ENCODE measurements at regions not wholly inside any gene's neighbourhood (a gene's known extent, or its start where the extent isn't known, plus 50 kb on each side); places are given as distances from the start of the nearest gene placed in this dataset.

DNA sequence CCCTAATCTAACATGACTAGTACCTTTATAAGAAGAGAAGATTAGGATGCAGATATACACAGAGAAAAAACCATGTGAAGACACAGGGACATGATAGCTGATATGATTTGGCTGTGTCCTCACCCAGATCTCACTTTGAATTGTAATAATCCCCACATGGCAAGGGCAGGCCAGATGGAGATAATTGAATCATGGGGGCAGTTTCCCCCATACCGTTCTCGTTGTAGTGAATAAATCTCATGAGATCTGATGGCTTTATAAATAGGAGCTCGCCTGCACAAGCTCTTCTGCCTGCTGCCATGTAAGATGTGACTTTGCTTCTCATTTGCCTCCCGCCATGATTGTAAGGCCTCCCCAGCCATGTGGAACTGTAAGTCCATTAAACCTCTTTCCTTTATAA is 364.3 kb downstream of the FBXW7 start:
- intact Hi-C loops (cut with DNase I) = no loop called here
- no peak for DNase-seq (ENCODE audit: missing footprints)

DNA sequence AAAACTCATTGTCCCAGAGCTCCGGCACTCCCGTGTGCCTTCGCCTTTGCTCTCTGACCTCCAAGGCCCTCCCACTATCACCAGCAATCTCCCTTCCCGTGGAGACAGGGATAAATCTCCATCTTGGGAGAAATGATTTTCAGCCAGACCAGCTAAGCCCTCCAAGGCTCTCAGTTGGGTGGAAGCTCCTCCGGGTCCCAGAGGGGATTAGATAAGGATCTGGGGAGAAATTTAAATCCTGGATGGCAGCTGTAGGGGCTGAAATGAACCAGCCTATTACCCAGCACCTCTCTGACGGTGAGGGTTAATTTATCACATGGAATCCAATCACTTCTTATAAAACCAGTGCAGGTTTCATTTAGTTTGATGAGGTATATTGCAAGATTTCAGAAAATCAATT is 366.2 kb downstream of the FBXW7 start:
- DNase-seq (ENCODE audit: missing footprints) (no peak), ATAC-seq (no peak)
- intact Hi-C loops (cut with DNase I) = no loop called here

More for the DNA sequence above, 364.3 kb downstream of the FBXW7 start:
- no peak for ATAC-seq

DNA sequence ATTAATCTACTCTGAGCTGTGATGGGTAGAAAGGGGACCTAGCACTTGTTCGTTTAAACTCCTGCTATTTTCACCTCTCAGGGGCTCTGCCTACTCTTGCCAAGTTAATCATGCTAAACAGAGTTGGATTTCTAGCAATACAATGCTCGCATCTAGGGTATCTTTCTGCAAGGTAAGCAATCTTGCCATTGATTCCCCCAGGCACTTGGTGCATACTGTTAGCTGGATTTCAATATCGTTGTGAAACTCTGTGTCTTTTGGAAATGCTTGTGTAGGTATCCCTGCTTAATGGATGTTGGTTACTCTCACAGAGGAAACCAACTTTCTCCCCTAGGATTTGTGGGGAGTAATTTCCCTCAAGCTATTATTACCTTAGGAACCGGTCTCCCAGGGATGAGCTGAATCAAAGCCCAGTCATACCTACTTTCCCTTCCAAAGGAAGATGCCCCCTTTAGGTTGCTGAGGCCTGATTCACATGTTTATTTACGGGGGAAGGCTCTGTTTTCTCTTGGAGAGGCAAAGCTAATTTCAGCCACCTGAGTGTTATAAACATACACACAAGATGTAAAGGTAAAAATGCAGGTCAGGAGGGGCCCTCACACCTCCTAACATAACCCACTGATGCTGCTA is 366.8 kb downstream of the FBXW7 start:
- DNase-seq (ENCODE audit: missing footprints) (no peak), ATAC-seq (no peak)
- intact Hi-C loops (cut with DNase I) = no loop called here

DNA sequence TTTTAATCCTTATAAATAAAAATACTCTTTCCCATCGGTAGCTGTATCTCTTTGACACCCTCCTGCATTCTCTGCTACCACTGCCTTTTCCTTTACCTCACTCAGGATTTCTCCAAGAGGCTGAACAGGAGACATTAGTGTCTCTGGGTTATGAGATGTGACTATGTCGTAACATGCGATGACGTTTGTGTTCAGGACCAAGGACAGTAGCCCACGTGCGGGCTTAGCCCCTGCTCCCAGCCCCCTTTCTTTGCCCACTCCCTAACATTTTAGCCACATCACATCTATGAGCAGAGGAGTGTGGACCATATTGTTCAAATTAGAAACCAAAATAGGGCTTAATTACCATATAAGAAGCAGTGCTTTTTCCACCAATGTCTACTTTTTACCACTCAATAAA is 369.3 kb downstream of the FBXW7 start:
- DNase-seq (ENCODE audit: missing footprints) (no peak), ATAC-seq (no peak)
- intact Hi-C loops (cut with DNase I) = no loop called here

DNA sequence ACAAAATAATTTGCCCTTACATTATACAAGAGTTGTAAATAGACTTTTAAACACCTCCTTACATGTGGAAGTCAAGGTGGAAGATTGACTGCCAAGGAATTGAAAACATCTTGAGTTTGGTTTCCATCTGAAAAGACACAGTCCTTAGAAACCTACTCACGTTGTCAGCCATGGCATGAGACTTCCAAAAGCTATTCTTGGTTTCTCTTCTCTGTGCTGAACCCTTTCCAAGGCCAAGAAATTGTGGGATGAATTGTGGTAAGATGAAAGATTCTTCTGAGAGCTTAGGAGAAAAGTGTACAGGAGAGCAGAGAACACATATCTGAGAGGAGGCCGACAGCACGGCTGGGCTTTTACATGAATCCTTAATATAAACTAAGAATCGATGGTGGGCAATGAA is 370.0 kb downstream of the FBXW7 start:
- intact Hi-C loops (cut with DNase I) = no loop called here
- ATAC-seq = no peak
- no peak for DNase-seq (ENCODE audit: missing footprints)

DNA sequence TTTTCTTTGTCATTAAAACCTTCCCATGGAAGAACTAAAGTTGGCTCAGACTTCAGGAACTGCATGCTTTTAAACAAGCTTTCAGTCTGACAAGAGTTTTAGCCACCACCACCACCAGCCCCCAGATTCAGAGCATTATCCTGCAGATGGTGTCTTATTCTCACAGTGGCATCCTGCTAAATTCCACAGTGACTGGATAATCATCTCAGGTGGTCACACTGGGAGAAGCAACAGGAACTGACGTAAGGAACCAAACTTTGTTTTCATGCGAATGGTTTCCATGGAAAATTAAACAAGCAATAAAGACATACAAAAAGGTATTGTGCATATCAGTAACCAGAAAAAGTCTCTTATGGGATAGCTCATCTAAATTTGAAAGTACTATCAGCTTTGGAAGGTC is 370.7 kb downstream of the FBXW7 start:
- no peak for ATAC-seq
- intact Hi-C loops (cut with DNase I) = no loop called here
- DNase-seq (ENCODE audit: missing footprints) = no peak

DNA sequence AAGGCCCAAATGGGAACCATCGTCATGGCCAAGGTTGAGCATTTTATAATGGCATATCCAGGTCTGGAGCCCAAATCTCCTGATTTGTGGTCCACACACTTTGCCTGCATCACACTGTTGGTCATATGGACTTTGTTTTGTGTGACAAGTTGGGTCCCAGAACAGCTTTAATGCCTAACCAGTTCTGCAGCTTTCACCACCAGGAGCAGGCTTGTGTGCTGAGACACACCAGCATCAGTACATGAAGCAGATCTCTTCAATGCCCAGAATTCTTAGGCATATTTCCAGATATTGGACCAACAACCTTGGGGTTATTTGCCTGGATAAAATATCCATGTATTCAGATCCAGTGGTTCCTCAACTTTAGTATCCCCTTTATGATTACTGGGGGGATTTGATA is 371.3 kb downstream of the FBXW7 start:
- DNase-seq (ENCODE audit: missing footprints) = no peak
- intact Hi-C loops (cut with DNase I) = loop anchor here (5.0 kb wide), 1 partner anchor 127 kb away; no protein-coding TSS in a partner anchor
- no peak for ATAC-seq

DNA sequence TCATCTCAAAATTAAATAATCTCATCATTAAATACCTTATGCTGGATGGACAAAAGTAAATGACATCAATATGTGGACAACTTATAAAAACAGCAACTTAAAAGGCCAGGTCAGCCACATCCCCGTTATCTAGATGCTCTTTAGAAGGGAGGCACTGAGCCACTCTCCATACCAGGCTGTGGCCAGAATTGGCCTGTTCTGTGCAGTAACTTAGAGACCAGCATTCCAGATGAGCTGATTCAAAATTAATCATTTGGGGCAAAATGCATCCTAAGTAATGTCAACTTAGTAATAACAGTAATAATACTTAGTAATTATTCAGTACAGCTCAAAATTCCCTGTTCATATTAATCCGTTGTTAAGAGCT is 373.6 kb downstream of the FBXW7 start:
- ATAC-seq = no peak
- intact Hi-C loops (cut with DNase I) = loop anchor here (5.0 kb wide), 1 partner anchor 125 kb away; no protein-coding TSS in a partner anchor
- DNase-seq (ENCODE audit: missing footprints) = no peak

DNA sequence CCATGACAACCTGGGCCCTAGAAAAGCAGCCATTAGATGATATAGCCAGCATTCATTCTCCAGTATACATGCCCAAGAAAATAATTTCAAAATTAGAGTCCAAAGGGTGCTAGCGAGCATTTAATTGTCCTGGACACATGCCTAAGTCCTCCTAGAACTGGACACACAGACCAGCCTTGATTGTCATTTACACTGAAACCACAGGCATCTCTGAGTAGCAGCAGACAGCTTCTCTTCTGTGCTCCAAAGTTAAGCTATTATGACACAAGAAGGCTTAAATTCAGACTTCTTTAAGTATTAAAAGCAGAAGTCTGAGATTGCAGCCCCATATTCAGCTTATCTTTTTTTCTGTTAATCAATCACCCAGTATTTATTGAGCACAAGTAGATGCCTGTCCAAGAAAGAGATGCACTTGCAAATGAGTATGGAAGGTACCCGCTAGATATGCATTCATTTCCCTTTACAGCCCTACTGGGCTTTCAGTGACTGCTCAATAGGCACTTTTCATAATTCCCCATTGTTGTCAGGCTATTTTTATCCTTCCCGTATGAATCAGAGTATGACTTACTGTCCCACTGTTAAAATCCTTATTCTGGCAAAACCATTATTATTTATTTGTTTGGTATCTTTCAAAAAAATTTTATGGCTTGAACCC is 374.1 kb downstream of the FBXW7 start:
- intact Hi-C loops (cut with DNase I) = loop anchor here (5.0 kb wide), 1 partner anchor 125 kb away; no protein-coding TSS in a partner anchor
- DNase-seq (ENCODE audit: missing footprints) = no peak
- peak; percentile 43 for ATAC-seq

DNA sequence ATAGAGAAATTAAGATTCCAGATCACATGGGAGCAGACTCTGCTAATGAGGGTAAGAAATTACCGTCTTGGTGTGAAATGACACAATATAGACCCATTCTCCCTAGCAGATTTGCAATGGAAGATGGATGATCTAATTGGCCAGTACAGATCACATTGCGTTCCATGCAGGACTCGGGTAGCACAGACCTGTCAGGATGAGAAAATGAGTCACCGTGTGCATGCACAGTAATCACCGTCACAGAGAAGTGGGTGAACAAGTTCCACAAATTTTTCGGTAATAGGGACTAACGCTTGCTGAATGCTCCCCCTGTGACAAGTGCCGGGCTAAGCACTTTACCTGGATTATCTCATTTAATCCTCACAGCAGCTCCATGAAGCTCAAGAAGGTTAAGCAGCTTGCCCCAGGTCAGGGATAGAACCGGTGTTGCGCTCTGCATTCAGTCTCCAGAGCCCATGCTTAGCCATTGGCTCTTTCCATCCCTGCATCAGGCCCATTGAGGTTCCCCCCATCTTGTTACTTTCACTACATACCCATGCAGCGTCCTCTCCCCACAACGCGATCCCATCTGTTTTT is 375.6 kb downstream of the FBXW7 start:
- ATAC-seq = no peak
- DNase-seq (ENCODE audit: missing footprints) = no peak
- intact Hi-C loops (cut with DNase I) = loop anchor here (5.0 kb wide), 1 partner anchor 123 kb away; no protein-coding TSS in a partner anchor

DNA sequence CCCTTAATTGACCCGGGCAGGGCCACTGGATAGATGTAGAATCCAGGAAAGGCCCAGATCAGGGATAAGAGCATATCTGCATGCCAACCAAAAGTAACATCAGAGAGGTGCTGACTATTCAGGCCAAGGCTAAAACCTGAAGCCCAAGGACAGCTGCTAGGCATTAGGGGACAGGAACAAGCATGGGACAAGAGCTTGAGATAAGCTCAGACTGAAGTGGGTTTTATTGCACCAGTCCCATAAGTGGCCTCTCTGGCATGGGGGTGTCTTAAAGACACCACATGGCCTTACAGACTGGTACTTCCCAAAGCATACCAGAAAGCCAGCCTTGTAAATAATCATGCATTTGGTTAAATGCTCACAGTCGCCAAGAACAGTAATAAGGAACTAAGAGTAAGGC is 376.1 kb downstream of the FBXW7 start:
- intact Hi-C loops (cut with DNase I) = loop anchor here (5.0 kb wide), 2 partner anchors 52 to 122 kb away; no protein-coding TSS in a partner anchor
- no peak for DNase-seq (ENCODE audit: missing footprints)
- peak; percentile 43 for ATAC-seq

DNA sequence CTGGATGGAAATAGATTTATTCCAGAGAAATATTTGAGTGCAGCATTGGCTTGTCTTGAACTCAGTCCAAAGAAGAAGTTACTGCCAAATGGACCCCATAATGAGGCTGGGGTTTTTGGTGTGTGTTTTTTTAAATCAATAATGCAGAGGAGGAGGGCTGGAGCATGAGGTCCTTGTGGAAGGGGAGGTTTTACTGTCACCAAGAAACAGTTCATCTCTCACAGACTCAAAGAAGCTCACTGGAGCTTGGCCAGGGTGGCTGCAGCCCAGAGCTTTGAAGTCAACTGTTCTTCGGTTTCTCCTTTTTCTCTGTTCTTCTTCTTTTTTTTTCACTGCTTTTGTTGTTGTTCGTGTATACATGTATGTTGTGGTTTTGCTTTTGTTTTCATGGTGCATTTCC is 377.7 kb downstream of the FBXW7 start:
- DNase-seq (ENCODE audit: missing footprints) (no peak), ATAC-seq (no peak)
- intact Hi-C loops (cut with DNase I) = loop anchor here (5.0 kb wide), 1 partner anchor 51 kb away; no protein-coding TSS in a partner anchor

DNA sequence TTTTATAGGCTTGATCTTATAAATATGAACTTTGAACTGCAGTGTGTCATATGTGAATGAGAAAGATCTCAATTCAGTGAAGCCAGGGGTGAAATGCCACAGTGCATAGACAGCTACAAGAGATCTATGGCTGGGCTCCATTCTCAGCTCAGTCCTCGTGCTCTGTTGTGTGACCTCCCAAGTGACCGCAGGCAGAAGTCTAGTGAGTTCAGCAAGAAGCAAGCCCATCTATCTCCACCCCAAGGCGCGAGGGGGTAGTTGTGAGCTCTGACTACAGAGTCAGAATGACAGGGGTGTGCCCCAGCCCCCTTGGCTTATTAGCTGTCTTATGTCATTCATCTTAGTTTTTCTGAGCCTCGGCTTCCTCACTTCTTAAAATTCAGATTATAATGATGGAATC is 378.3 kb downstream of the FBXW7 start:
- intact Hi-C loops (cut with DNase I) = loop anchor here (5.0 kb wide), 1 partner anchor 50 kb away; no protein-coding TSS in a partner anchor
- ATAC-seq (no peak), DNase-seq (ENCODE audit: missing footprints) (no peak)

DNA sequence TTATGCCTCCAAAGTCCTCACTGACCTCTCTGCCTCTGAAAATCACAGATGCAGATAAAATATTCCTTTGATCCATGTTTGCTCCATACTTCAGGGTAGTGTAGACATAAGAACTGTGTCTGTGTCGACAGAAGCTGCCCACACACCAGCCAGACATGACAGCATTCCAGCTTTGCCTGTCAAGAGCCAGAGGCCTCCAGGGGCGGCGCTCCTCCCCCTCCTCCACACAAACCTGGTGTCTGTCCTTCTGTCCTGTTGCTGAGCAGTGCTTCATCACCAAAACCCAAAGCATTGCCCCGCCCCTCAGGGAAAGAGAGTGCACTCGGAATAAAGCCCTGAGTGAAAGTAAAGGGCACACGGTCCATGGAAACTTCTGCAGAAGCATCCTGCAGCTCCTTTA is 379.4 kb downstream of the FBXW7 start:
- peak; percentile 82 for ATAC-seq
- no peak for DNase-seq (ENCODE audit: missing footprints)
- intact Hi-C loops (cut with DNase I) = loop anchor here (5.0 kb wide), 1 partner anchor 49 kb away; no protein-coding TSS in a partner anchor

DNA sequence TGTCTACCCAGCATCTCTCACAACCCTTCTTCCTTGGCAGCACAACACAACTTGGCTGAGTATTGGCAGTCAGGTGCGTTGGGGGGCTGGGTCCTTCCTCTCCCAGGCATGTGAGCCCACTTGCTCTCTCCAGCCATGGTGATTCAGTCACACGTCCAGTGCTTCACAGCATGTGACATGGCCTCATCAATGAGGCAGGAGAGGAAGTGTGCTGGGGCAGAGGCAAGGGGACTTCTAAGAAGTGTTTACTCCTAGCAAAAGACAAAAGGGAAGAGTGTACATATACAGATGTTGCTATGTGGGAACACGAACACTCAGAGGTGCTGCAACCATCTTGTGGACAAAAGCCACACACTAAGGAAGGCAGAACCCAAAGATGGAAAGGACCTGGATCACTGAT is 380.8 kb downstream of the FBXW7 start:
- no peak for ATAC-seq
- DNase-seq (ENCODE audit: missing footprints) = no peak
- intact Hi-C loops (cut with DNase I) = loop anchor here (5.0 kb wide), 1 partner anchor 48 kb away; no protein-coding TSS in a partner anchor

DNA sequence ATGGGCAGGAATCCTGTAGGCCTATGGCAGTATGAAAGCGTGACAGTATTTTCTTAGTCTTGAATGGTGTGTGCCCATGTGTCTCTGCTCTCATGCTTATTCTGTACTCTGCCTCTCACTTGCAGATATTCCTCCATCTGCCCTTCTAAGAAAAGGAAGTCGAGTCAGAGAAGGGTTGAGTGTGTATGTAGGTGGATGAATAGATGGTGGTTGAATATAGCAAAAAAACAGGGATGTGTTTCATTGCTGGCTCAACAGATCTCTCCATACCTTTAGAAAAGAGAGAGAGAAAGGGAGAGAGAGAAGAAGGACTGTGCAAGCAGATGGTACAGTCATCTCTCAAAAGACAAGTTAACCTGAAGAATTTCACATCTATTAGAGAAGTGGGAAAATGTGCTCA is 381.5 kb downstream of the FBXW7 start:
- DNase-seq (ENCODE audit: missing footprints) (no peak), ATAC-seq (no peak)
- intact Hi-C loops (cut with DNase I) = no loop called here

DNA sequence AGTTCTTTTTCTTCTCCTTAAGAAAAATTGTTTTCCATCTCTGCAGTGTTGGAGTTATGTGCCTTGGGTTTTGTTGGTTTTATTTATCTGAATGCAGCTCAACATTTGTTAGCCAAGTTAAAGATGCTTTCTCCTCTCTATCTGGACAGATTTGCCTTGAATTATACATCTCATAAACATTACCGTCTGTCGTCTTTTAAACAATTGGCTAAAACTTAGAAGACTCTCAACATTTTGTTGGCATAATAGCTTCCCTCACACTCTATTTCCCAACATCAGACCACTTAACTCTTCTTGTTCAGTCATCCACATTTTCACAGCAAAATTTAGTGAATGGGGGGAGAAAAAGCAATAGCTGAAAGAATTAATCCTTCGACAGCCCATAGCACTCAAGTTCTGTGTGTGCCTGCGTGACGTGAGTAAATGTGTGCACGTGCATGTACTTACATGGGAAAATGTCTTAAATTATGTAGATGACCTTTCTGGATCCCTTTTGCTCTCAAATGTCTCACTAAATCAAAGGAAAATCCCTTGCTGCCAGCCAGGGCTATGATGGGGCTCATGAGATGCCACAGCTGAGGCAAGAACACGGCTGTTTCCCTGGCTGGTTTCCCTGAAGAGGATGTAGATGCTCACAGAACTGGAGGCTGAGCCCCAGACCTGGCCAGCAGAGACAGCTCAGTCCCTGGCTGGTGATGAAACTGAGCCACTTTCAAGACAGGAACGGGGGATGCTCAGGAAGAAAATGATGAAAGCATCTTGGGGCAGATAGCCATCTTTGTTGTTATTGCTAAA is 382.2 kb downstream of the FBXW7 start:
- intact Hi-C loops (cut with DNase I) = no loop called here
- DNase-seq (ENCODE audit: missing footprints) (no peak), ATAC-seq (no peak)

DNA sequence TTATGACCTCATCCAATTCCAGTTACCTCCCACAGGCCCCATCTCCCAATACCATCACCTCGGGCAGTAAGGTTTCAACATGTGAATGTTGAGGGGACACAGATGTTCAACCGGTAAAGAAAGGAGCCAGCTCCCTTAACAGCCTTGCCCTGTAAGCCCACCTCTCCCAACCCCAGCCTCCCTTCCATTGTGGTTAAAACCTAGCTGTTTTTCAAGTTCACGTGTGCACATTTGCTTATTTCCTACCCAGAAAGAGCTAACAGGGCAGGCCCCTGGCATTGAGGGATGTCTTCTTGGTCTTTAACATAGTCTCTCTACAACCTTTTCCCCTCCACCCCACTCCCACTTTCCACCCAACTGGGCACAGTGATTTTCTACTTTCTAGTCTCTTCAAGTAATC is 385.7 kb downstream of the FBXW7 start:
- intact Hi-C loops (cut with DNase I) = no loop called here

DNA sequence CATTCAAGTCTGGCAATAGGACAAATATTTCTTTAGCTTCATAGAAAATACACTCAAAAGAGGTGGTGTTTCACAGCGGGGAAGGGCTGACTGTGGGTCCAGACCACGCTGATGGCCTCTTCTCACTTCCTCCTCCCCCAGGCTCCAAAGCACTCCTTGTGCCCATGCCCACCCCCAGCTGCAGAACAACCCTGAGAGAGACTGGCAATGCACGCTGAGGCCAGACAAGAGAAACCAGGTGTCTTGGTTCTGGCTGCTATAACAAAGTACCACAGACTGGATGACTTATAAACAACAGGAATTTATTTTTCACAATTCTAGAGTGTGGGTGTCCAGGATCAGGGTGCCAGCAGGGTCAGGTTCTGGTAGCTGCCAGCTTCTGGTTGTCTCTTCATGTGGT is 386.1 kb downstream of the FBXW7 start:
- ATAC-seq (no peak), DNase-seq (ENCODE audit: missing footprints) (no peak)
- intact Hi-C loops (cut with DNase I) = no loop called here

More for the DNA sequence above, 385.7 kb downstream of the FBXW7 start:
- DNase-seq (ENCODE audit: missing footprints) (no peak), ATAC-seq (no peak)

Measured in Right ventricle myocardium inferior (tissue), 1 donor.